GM21786 (cell line): ENCODE measurements at regions not wholly inside any gene's neighbourhood (a gene's known extent, or its start where the extent isn't known, plus 50 kb on each side); places are given as distances from the start of the nearest gene placed in this dataset.
"Not testable (repeated sequence)": the region's sequence is repeated elsewhere in the genome, so short reads cannot be mapped to it uniquely, and the experiment has no call there.

Experiments used
- ATAC-seq: cut with Tn5 transposase; IDR thresholded peaks from one replicate; pipeline ENCODE4 v1.9.1; 2021; ENCODE audit not compliant: unreplicated experiment

DNA sequence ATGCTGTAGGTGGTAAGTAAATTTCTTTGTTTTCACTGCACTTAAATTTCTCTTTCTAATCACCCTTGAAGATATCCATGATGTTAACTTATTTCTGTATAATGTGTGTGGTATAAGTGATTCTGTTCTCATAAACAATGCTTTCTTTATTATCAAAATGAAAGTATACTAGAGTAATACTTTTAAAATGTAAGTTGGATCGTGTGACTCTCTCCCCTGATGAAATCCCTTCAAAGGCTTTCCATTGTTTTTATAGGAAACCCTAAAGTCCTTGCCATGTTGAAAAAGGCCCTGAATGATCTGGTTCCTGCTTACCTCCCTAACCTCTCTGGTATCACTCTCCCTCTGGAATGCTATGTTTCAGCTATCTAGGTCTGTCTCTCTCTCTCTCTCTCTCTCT is 191.1 kb upstream of the LHX8 start:
- ATAC-seq = no peak

DNA sequence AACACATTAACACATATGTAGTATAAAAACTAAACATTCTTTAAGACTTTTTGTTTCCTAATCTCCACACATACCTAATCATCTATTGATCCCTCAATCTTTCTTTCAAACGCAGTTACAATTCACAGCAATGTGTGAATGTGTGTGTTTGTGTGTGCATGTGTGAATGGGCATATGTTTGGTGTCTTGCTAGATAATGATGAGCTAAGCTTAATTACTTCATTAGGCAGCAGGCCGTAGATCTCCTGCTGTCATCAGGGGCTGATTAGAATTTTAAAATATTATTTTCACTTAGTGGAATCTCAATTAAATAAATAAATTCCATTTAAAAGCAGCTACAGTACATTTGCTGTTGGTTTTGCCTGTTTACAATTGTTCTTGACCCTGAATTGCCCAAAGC is 187.8 kb upstream of the LHX8 start:
- ATAC-seq = no peak

DNA sequence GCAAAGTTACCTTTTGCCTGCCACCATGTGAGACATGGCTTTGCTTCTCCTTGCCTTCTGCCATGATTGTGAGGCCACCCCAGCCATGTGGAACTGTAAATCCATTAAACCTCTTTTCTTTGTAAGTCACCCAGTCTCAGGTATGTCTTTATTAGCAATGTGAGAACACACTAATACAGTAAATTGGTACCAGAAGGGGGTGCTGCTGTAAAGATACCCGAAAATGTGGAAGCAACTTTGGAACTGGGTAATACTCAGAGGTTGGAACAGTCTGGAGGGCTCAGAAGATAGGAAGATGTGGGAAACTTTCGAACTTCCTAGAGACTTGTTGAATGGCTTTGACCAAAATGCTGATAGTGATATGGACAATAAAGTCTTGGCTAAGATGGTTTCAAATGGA is 184.8 kb upstream of the LHX8 start:
- not testable (repeated sequence) for ATAC-seq

DNA sequence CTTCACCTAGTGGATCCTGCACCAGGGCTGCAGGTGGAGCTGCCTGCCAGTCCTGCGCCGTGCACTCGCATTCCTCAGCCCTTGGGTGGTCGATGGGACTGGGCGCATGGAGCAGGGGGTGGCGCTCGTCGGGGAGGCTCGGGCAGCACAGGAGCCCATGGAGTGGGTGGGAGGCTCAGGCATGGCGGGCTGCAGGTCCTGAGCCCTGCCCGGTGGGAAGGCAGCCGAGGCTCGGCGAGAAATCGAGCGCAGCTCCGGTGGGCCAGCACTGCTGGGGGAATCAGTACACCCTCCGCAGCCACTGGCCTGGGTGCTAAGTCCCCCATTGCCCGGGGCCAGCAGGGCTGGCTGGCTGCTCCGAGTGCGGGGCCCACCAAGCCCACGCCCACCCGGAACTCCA is 182.2 kb upstream of the LHX8 start:
- not testable (repeated sequence) for ATAC-seq

DNA sequence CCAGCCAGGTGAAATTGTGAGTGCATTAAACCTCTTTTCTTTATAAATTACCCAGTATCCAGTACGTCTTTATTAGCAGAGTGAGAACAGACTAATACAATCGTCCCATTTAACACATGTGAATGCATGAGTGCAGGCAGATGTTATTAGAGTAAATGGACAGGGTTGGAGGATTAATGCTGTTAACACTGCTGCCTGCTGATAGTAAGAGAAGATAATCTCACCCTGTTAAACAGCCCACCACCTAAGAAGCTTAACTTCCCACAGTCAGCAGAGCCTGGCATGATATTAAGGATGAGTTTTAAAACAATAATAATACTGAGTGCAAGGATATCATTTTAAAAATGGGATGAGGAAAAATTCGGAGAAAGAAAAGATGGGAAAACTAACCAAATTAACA is 181.4 kb upstream of the LHX8 start:
- ATAC-seq = no peak

DNA sequence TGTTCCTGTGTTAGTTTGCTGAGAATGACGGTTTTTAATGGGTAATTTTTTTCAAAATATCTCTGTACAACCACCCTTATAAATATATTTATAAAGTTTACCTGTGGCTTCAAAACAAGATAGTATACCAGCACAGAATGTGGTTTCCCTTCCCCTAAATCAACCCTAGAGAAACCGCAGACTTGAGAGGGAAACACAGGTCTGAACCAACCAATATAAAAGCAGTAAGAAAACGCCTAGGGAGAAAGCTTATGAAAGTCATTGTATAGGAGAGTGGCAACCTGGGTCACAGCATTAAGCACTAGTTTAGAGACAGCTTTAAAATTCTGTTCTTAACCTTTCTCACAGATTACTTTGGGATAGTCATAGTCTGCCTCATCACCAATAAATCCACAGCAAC is 180.6 kb upstream of the LHX8 start:
- no peak for ATAC-seq

DNA sequence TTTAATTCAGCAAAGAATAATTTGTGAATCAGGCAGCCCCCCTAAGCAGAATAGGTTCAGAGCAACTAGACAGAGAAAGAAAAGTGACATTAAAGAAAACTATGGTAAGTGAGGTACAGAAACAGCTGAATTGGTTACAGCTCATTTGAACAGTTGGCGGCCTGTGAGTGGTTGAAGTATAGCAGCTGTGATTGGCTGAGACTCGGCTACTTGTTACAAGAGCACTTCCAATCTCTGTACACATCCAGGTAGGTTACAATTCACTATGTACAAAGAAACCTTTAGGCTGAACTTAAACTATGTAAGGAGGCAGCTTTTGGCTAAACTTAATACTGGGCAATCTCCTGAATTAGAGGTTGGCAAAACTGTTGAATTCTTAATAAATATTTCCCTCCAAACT is 171.1 kb upstream of the LHX8 start:
- no peak for ATAC-seq

DNA sequence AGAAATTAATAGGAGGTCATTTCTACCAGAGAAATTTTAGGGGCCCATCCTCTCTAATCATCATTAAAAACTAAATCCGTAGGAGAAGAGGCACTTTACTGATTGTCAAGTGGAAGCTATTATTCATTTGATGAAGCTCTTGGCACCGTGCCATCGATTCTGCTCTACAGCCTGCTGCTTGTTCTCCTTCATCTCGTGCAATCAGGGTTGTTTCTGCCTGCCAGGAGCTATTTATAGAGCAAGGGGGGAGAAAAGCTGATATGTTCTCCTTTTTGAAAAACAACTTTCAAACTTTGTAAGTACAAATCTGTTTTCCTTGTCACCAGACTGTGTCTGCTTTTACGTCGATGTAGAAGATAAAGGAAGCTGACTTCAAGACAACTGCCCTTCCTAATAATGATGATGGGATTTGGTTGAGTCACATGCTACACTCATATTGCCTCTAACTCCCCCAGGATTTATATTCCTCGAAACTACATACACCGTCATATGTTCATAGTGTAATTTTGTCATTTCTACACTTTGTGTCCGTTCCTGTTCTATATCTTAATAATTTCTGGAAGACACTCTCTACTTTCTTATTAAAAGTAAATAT is 169.6 kb upstream of the LHX8 start:
- ATAC-seq = no peak

DNA sequence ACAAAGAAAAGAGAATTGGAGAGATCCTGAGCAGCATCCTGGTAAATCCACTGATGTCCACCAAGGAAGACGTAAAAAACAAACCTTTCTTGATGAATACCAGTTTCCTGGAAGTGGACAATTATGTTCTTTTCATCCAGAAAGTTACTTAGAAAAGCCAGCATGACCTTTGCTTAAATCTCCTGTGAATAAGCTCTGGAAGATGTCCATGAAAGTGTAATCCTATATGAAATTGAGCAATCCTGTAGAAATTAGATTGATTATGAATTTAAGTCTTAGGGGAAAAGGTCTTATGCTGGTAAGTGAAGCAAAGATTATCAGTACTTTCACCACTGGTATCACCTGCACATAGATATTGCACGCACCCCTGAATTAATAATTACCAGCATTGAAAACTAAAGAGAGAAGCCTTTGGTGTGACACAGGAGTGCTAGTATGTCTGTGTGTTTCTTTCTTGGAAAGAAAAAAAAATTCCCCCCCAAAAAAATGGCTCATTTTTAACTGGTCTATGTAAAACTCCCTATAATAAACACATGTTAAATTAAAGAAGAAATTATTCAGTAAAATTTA is 164.5 kb upstream of the LHX8 start:
- ATAC-seq = no peak

DNA sequence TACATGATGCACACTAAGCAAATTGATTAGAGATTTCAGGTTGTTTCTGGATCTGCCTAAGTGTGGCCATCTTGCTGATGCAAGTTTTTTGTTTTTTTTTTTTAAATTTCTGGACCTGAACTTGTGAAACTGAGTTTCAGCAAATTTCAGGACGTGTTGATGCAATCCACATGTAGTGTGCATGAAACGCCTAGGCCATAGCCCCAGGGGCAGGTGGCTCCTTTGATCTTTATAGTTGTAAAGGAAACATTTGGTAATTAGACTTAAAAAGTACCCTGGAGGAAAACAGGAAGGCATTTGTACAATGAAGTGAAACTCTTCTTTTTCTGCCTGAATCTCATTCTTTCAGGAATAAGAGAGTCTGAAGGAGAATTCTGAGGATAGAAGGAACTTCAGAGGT is 162.2 kb upstream of the LHX8 start:
- no peak for ATAC-seq

DNA sequence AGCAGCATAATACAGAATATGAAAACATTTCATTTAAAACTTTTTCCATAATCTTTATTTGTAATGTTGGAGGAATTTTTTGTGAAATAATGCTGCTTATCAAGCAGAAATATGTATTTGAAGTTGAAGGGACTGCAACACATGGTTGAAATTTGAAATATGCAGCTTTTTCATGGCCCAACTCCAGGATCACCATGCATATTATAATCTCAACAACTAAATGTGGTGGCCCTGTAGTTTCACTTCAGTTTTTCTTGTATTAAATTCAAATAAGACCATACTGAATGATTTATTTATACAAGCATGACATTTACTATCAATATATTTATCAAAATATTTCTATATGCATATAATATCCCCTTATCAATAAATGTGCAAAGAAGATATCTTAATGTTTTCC is 157.7 kb upstream of the LHX8 start:
- ATAC-seq = no peak

DNA sequence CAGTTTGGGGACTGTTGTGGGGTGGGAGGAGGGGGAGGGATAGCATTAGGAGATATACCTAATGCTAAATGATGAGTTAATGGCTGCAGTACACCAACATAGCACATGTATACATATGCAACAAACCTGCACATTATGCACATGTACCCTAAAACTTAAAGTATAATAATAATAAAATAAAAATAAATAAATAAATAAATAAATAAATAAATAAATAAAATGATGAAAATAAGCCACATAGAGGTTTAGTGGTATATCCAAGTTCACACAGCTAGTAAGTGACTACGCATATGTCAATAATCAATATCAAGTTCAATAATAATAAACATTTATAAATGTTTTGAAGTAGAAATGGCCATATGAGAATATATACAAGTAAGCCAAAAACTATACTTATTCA is 141.7 kb upstream of the LHX8 start:
- ATAC-seq = not testable (repeated sequence)

DNA sequence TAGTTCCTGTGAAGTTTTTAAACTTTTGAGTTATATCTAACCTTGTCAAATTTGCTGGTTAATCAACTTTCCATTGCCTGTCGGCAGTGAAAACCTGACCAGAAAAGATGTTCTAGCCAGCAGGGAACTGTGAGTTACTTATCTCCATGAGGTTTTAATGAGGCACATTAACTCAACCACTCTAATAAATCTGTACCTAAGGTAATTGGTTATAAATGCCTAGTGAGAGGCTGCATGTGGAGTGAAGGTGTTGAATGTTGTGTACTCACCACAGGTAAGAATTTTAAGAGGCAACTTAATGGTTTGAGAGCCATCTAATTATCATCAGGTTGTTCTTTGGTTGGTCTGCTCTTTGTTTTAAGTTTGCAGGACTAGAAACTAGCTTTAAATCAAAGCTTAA is 138.4 kb upstream of the LHX8 start:
- no peak for ATAC-seq

DNA sequence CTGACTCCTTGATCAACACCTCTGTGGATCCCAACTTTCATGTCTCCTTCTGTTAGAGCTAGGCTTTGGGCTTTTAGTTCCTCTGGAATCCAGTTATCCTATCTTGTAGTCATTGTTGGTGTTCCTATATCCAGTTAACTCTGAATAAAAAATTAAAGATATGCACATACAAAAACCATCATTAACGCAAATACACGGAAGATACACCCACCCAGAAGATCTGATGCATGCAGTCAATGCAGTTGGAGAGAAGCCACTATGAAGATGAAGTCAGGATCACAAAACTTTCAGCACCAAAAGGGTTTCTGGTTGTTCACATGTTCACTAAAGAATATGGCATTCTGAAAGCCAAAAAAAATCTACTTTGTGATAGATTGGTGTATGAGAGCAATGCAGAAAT is 123.6 kb upstream of the LHX8 start:
- ATAC-seq = no peak

DNA sequence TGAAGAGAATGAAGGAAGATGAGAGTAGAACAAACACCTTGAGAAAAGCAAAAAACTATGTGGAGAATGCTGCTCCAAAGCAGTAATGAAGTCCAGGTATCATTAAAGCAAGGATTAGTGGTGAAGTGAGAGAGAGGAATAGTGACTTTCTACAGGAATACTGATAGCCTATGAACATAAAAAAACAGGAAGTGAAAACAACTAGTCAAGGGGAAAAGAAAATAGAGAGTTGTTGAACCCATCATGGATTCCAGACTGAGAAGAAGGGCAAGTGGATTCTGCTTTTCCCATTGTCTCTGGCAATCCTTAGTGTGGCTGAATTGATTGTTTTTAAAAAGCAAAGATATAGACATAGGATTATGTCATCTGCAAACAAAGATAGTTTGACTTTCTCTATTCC is 119.9 kb upstream of the LHX8 start:
- ATAC-seq = no peak

DNA sequence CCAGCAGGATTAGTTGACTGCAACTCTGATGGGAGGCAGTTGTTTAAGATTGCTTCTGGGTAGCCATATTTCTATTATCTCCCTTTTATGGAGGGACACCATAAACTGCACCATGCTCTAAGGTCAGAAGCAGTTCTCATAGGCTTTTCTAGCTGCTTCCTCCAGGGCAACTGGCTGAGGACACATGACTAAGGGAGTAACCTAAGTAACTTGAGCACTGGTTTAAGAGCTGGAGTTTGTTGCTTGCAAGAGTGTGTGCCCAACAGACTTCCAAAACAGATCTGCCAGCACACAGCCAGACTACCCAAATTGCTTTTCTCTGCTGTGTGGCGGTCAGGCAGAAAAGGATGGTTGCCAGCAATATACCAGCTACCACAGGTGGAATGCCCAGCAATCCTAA is 111.2 kb upstream of the LHX8 start:
- ATAC-seq = no peak

DNA sequence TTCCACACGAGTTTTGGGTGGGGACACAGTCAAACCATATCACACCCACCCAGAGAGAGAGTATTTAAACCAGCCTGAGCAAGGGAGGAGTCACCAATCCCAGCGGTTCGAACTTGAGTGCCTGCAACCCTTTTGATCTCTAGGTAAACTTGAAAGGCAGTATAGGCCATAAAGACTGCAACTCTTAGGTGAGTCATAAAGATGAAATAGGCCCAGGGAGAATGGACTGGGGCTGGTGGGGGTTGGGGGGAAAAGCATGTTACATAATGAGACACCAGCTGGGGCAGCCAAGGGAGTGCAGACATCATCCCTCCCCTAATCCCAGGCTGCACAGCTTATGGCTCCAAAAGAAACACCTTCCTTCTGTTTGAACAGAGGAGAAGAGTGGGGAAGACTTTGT is 99.8 kb upstream of the LHX8 start:
- no peak for ATAC-seq

DNA sequence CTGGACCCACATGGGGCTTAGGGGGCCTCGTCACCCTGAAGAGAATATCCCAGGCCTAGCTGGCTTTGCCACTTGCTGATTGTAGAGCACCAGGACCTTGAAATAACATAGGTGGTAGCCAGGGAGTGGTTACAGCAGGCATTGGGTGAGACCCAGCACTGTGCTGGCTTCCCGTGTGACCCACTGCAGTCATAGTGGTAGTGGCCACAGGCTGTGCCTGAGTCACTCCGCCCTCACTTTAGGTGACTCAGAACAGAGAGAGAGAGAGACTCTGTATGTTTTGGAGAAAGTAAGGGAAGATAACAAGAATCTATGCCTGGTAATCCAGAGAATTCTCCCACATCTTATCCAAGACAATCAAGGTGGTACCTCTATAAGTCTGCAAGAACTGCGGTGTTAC is 98.7 kb upstream of the LHX8 start:
- ATAC-seq = no peak

DNA sequence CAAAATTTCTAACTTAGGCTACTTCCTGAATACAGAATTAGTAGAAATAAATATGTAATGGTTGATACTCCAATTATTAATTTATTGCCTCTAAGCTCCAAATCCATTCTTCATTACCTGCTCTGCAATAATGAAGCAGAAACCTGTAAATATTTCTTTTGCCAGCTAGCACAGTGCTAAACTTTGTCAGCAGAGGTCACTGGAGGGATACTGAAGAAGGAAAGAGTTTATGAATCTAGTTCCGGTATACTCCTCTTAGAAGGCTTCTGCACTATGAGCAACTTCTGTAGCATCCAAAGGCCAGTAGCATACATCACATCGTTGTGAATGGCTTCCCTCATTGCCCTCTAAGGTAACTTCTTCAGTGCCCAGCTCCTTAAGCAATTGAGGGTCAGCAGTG is 81.0 kb upstream of the LHX8 start:
- no peak for ATAC-seq

DNA sequence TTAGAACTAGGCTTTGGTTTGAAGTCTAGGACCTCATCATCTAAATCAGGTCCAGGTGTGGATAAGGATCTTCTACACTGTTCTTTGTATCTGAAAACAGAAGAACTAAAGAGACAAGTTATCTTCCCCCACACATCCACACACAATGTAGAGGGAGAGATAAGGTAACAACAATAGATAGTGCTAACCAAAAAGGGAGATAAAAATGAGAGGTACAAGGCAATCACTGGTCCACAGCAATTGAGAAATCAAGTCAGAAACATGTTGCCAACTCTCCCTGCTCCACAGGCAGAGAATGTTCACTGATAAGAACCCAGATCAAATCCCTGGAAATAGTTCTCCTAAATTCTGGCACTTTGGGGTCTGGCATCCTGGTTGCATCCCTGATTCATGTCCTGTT is 75.8 kb upstream of the LHX8 start:
- ATAC-seq = no peak

DNA sequence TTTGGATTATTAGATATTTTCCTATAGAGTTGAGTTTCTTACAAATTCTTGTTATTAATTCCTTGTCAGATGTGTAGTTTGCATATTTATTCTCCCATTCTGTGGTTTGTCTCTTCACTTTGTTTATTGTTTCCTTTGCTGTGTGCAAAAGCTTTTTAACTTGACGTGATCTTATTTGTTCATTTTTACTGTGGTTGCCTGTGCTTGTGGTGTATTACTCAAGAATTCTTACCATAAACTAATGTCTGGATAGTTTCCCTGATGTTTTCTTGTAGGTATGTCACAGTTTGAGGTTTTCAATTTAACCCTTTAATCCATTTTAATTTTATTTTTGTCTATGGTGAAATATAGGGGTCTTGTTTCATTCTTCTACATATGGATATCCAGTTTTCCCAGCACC is 72.1 kb upstream of the LHX8 start:
- ATAC-seq = no peak

DNA sequence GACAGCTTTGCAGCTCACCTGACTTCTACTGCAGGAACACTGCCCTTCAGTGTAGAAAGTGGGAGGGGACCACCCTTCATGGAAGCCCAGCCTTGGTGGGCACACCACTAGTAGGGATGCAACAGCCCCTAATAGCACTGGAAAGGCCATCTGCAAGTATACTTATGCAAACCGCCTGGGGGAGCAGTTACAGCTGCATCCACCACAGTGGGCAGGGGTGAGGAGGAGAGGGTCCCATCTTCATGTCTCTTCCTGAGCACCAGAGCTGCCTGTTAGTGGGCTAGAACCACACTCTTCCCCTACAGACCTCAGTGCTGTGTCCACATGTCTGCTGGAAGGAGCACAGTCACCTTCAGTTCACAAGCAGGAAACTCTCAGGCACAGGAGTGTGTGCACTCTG is 66.2 kb upstream of the LHX8 start:
- ATAC-seq = no peak

DNA sequence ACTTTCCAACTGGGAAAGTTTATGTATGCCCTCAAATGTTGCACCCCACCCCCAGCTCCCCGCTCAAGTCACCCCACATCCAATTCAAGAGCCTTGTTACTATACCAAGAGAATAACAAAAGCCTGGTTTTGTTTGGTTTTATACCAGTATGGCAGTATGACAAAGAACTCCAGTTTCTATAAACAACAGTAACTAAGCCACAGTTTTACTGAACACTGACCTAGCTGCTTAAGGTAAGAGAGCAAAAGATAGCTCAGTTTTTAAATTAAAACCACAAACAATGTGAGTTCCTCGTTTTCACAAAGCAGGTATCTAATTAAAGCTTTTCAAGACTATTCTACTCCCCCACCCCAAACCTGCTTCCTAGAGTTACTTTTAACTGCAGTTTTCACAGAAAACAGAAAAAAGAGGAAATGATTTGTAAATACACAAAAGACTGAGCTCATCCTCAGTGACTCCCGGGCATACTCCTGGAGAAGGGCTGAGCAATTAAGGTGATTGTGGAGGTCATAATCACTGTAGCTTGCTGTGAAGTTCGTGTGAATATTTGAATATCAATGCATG is 59.3 kb upstream of the LHX8 start:
- no peak for ATAC-seq
